COLO668 (cell line): ENCODE measurements at regions not wholly inside any gene's neighbourhood (a gene's known extent, or its start where the extent isn't known, plus 50 kb on each side); places are given as distances from the start of the nearest gene placed in this dataset.
"Not testable (repeated sequence)": the region's sequence is repeated elsewhere in the genome, so short reads cannot be mapped to it uniquely, and the experiment has no call there.

ENCODE experiments used
- DNase-seq: peaks from one replicate; lab custom pipeline; 2025; ENCODE audit not compliant: unreplicated experiment; lab: John Stamatoyannopoulos, UW

- DNase-seq = no peak
Measured at GRCh38 chr21:35582731-35583130, 477.6 kb downstream of the SETD4 start.

- no peak for DNase-seq
Measured at GRCh38 chr21:35581640-35582039, 478.7 kb downstream of the SETD4 start.

- DNase-seq = no peak
Measured at GRCh38 chr21:35579520-35580293, 480.6 kb downstream of the SETD4 start.

GRCh38 chr21:35578831-35579471 lies 481.4 kb downstream of the SETD4 start:
- no peak for DNase-seq

GRCh38 chr21:35578347-35578782 lies 482.0 kb downstream of the SETD4 start:
- no peak for DNase-seq

GRCh38 chr21:35575280-35575915 lies 484.9 kb downstream of the SETD4 start:
- DNase-seq = no peak

- no peak for DNase-seq
Measured at GRCh38 chr21:35573472-35574374, 486.6 kb downstream of the SETD4 start.

GRCh38 chr21:35571910-35572309 lies 488.4 kb downstream of the SETD4 start:
- no peak for DNase-seq

GRCh38 chr21:35568643-35569042 lies 491.7 kb downstream of the SETD4 start:
- DNase-seq = no peak

GRCh38 chr21:35566874-35567273 lies 493.5 kb downstream of the SETD4 start:
- no peak for DNase-seq

- DNase-seq = no peak
Measured at GRCh38 chr21:35565204-35565611, 495.1 kb downstream of the SETD4 start.

- DNase-seq = no peak
Measured at GRCh38 chr21:35563885-35564451, 496.4 kb downstream of the SETD4 start.

- no peak for DNase-seq
Measured at GRCh38 chr21:35562876-35563275, 497.4 kb downstream of the SETD4 start.

GRCh38 chr21:35561116-35561515 lies 499.2 kb downstream of the SETD4 start:
- DNase-seq = no peak

- no peak for DNase-seq
Measured at GRCh38 chr21:35559829-35560225, 500.5 kb downstream of the SETD4 start.

- DNase-seq = no peak
Measured at GRCh38 chr21:35559128-35559828, 501.0 kb downstream of the SETD4 start.

GRCh38 chr21:35556536-35556935 lies 503.8 kb downstream of the SETD4 start:
- no peak for DNase-seq

GRCh38 chr21:35552483-35552882 lies 503.4 kb upstream of the RUNX1 start:
- DNase-seq = not testable (repeated sequence)

GRCh38 chr21:35548904-35549615 lies 500.0 kb upstream of the RUNX1 start:
- DNase-seq = no peak
